DOHH2 (cell line): ENCODE measurements at regions not wholly inside any gene's neighbourhood (a gene's known extent, or its start where the extent isn't known, plus 50 kb on each side); places are given as distances from the start of the nearest gene placed in this dataset.

Experiments
- H3F3A ChIP-seq: fragments of 200-600 bp; sonication (generic), shearing (Covaris generic); 2 replicates; pipeline ENCODE4 v1.6.0; 2016; ENCODE audit warnings: antibody characterized with exemption, mild to moderate bottlenecking; ENCODE audit not compliant: control insufficient read depth, insufficient read depth
- H3K27ac ChIP-seq: fragments of 200-600 bp; sonication (generic); 2 replicates; pipeline ENCODE4 v1.5.1; 2014; ENCODE audit warnings: low read depth, mild to moderate bottlenecking, low read length, moderate library complexity
- H3K27me3 ChIP-seq: fragments of 200-600 bp; sonication (generic); 2 replicates; pipeline ENCODE4 v1.6.1; 2014; ENCODE audit warnings: mild to moderate bottlenecking, low read length, mixed read lengths; ENCODE audit not compliant: control insufficient read depth
- H3K36me3 ChIP-seq: fragments of 200-600 bp; sonication (generic); 2 replicates; pipeline ENCODE4 v1.6.1; 2014; ENCODE audit warnings: mild to moderate bottlenecking, low read length, moderate library complexity, mixed read lengths; ENCODE audit not compliant: control insufficient read depth
- H3K4me1 ChIP-seq: fragments of 200-600 bp; sonication (generic); 2 replicates; pipeline ENCODE4 v1.6.1; 2014; ENCODE audit warnings: mild to moderate bottlenecking, low read length, mixed read lengths; ENCODE audit not compliant: control insufficient read depth
- H3K4me2 ChIP-seq: fragments of 200-600 bp; sonication (generic); 2 replicates; pipeline ENCODE4 v1.6.0; 2014; ENCODE audit warnings: mild to moderate bottlenecking, low read length, moderate library complexity
- H3K4me3 ChIP-seq: fragments of 200-600 bp; sonication (generic); 2 replicates; pipeline ENCODE4 v1.5.1; 2014; ENCODE audit warnings: mild to moderate bottlenecking, low read length, mixed read lengths
- H3K79me2 ChIP-seq: fragments of 200-600 bp; sonication (generic); 2 replicates; pipeline ENCODE4 v1.6.1; 2014; ENCODE audit warnings: mild to moderate bottlenecking, low read length, mixed read lengths; ENCODE audit not compliant: control insufficient read depth
- H3K9me2 ChIP-seq: fragments of 200-600 bp; sonication (generic); replicated peaks from 2 replicates; pipeline ENCODE4 v1.6.1; 2014; ENCODE audit warnings: mild to moderate bottlenecking, low read length, mixed read lengths; ENCODE audit not compliant: control insufficient read depth
- H3K9me3 ChIP-seq: fragments of 200-600 bp; sonication (generic); 2 replicates; pipeline ENCODE4 v1.6.1; 2014; ENCODE audit warnings: antibody characterized with exemption, low read length, mixed read lengths; ENCODE audit not compliant: control insufficient read depth, insufficient read depth
- H4K20me1 ChIP-seq: fragments of 200-600 bp; sonication (generic); 2 replicates; pipeline ENCODE4 v1.6.0; 2014; ENCODE audit warnings: low read depth, mild to moderate bottlenecking, antibody characterized with exemption, low read length, moderate library complexity; ENCODE audit not compliant: control insufficient read depth, insufficient read depth
- EZH2phosphoT487 ChIP-seq: fragments of 200-600 bp; sonication (generic); IDR thresholded peaks from 2 replicates; pipeline ENCODE4 v1.6.1; 2017; ENCODE audit warnings: borderline replicate concordance, mild to moderate bottlenecking, antibody characterized with exemption, low read length, moderate library complexity, mixed read lengths
- TF ChIP-seq, protein P1 (sequence below): fragments of 200-600 bp; sonication (generic); IDR thresholded peaks from one replicate; pipeline ENCODE4 v1.5.1; 2014; ENCODE audit warnings: antibody characterized with exemption, mild to moderate bottlenecking, low read depth, low read length; ENCODE audit not compliant: poor library complexity, severe bottlenecking

DNA sequence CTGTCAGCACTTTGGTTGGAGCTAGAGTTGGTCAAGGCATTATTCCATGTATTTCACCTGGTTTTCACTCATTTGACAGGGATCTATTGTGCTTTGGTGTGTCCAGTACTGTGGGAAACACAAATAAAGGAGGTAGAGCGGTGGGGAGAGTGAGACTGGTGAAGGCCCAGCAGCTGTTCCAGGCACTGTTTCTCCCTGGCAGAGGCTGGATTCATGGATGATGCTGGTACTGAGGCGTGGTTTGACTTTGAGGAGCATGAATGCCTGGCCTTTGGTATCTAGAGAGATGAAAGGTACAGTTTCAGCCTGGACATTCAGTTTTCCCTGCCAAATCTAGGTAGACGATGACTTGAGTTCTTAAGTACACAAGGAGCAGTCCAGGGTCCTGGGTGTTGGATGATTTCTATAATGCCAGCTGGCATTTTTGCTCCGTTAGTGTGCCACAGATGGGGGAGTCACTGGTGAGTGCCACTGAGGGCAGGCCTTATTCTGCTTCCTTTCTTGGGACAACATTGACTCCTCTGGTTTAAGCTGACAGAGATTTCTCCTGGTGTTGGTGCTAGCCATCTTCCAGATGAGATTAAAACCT, 162.2 kb upstream of the BMPER start:
- no peak overlapping the region for H3K27ac ChIP-seq
- H3K9me2 ChIP-seq: no peaks in the 10 kb centered on the region
- H3K79me2 ChIP-seq: no peaks in the 10 kb centered on the region
- peaks cover 10% of the 10 kb centered on the region for H3K4me1 ChIP-seq
- no peaks in the 10 kb centered on the region for H3F3A ChIP-seq
- H4K20me1 ChIP-seq: no peaks in the 10 kb centered on the region
- H3K36me3 ChIP-seq: no peaks in the 10 kb centered on the region
- H3K27me3 ChIP-seq: no peaks in the 10 kb centered on the region
- peaks cover 13% of the 10 kb centered on the region; the same call in 1 of the 2 replicates for H3K9me3 ChIP-seq
- H3K4me3 ChIP-seq: no peak overlapping the region
- H3K4me2 ChIP-seq: no peak overlapping the region
- TF ChIP-seq, protein P1, sequence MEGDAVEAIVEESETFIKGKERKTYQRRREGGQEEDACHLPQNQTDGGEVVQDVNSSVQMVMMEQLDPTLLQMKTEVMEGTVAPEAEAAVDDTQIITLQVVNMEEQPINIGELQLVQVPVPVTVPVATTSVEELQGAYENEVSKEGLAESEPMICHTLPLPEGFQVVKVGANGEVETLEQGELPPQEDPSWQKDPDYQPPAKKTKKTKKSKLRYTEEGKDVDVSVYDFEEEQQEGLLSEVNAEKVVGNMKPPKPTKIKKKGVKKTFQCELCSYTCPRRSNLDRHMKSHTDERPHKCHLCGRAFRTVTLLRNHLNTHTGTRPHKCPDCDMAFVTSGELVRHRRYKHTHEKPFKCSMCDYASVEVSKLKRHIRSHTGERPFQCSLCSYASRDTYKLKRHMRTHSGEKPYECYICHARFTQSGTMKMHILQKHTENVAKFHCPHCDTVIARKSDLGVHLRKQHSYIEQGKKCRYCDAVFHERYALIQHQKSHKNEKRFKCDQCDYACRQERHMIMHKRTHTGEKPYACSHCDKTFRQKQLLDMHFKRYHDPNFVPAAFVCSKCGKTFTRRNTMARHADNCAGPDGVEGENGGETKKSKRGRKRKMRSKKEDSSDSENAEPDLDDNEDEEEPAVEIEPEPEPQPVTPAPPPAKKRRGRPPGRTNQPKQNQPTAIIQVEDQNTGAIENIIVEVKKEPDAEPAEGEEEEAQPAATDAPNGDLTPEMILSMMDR: no peak
- TF ChIP-seq EZH2phosphoT487: no peak

DNA sequence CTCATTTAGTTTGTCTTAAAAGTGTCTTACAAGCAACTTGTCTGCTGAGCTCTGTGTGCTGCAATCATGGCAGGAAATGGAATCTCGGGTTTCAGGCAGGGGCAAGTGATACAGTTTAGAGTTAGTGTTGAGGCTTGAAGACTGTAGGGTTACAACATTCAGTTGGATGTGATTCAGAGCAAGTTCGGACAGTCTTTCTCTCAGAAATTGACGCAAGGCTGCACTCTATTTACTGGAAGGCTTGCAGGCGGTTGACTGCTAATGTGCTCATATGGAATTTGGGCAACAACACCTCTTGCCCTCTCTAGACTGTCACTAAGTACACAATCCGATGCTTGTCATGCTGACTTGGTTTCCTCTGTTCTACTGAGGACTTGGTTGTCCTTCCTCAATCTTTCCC, 161.7 kb upstream of the BMPER start:
- Histone ChIP-seq H3K4me3 (no peak overlapping the region), H3K36me3 (no peaks in the 10 kb centered on the region), H3F3A (no peaks in the 10 kb centered on the region), H3K4me2 (no peak overlapping the region), H3K27ac (no peak overlapping the region), H4K20me1 (no peaks in the 10 kb centered on the region), H3K27me3 (no peaks in the 10 kb centered on the region), H3K9me3 (peaks cover 13% of the 10 kb centered on the region; the same call in 1 of the 2 replicates), H3K9me2 (no peaks in the 10 kb centered on the region), H3K79me2 (no peaks in the 10 kb centered on the region), H3K4me1 (peaks cover 10% of the 10 kb centered on the region)
- no peak for TF ChIP-seq EZH2phosphoT487
- TF ChIP-seq, protein P1: no peak

DNA sequence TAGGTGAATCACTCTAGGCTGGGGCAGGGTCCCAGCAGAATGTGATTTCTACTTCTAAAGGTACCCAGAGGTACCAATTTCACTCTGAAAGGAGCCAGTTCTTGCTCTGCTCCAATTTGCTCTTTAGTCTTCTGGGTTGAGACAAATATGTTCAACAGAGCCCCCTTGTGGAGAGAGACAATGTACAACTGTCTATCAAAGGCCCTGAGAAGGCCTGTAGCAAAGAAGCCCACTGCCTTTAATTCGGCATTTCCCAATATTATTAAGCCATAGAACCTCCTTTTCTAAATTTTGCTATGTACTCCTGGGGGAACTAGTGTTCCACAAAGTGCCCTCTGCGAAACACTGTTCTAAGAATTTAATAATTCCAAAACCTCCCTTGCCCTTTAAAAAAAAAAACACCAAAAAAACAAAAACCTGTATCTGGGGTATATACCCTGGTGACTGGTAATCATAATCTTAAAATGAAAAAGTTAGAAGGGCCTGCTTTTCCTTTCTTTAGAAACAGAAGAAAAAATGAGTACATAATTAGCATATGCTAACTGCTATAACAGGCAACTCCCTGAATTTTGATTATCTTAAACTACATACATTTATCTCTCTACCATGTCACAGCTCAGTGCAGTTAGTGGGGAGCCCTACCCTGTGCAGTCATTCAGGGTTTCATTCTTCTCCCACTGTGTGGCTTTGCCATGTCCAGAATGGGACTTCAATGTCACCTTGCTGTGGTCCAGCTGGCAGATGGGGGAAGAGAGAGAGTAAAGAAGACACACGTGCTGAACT, 160.9 kb upstream of the BMPER start:
- H3K9me3 ChIP-seq: peaks cover 13% of the 10 kb centered on the region; the same call in 1 of the 2 replicates
- H3K27me3 ChIP-seq: no peaks in the 10 kb centered on the region
- H3K27ac ChIP-seq: no peak overlapping the region
- peaks cover 11% of the 10 kb centered on the region for H3K4me1 ChIP-seq
- H3K79me2 ChIP-seq: no peaks in the 10 kb centered on the region
- no peaks in the 10 kb centered on the region for H4K20me1 ChIP-seq
- H3K9me2 ChIP-seq: no peaks in the 10 kb centered on the region
- no peak overlapping the region for H3K4me2 ChIP-seq
- no peaks in the 10 kb centered on the region for H3K36me3 ChIP-seq
- TF ChIP-seq EZH2phosphoT487: no peak
- TF ChIP-seq, protein P1: peak; percentile 87
- no peaks in the 10 kb centered on the region for H3F3A ChIP-seq
- no peak overlapping the region for H3K4me3 ChIP-seq
